Duodenal mucosa (tissue), 2 donors: ENCODE measurements at regions not wholly inside any gene's neighbourhood (a gene's known extent, or its start where the extent isn't known, plus 50 kb on each side); places are given as distances from the start of the nearest gene placed in this dataset.
"Not testable (repeated sequence)": the region's sequence is repeated elsewhere in the genome, so short reads cannot be mapped to it uniquely, and the experiment has no call there.

Experiments used
- H3K27ac ChIP-seq: one replicate; pipeline ENCODE4 v1.7.0; 2013; ENCODE audit warnings: low read depth, low read length
- H3K27me3 ChIP-seq, 2 donors: one replicate each; pipeline ENCODE4 v1.7.0; 2013; ENCODE audit warnings: low read length in 2 of 2, control low read depth in 1 of 2; ENCODE audit not compliant: insufficient read depth in 2 of 2, control insufficient read depth in 1 of 2
- H3K36me3 ChIP-seq, 2 donors: one replicate each; pipeline ENCODE4 v1.7.0; 2013; ENCODE audit warnings: low read length in 2 of 2, control low read depth in 1 of 2; ENCODE audit not compliant: insufficient read depth in 2 of 2, control insufficient read depth in 1 of 2
- H3K4me1 ChIP-seq, 2 donors: one replicate each; pipeline ENCODE4 v1.7.0; 2013; ENCODE audit warnings: low read length in 2 of 2, control low read depth in 1 of 2; ENCODE audit not compliant: insufficient read depth in 2 of 2, control insufficient read depth in 1 of 2
- H3K4me3 ChIP-seq, 2 donors: one replicate each; pipeline ENCODE4 v1.7.0; 2013; ENCODE audit warnings: low read length in 2 of 2, low read depth in 1 of 2
- H3K9ac ChIP-seq, 2 donors: one replicate each; pipeline ENCODE4 v1.7.0; 2013; ENCODE audit warnings: low read length in 2 of 2, low read depth in 1 of 2
- H3K9me3 ChIP-seq, 2 donors: one replicate each; pipeline ENCODE4 v1.7.0; 2013; ENCODE audit warnings: low read length in 2 of 2, control low read depth in 1 of 2; ENCODE audit not compliant: control insufficient read depth in 1 of 2

DNA sequence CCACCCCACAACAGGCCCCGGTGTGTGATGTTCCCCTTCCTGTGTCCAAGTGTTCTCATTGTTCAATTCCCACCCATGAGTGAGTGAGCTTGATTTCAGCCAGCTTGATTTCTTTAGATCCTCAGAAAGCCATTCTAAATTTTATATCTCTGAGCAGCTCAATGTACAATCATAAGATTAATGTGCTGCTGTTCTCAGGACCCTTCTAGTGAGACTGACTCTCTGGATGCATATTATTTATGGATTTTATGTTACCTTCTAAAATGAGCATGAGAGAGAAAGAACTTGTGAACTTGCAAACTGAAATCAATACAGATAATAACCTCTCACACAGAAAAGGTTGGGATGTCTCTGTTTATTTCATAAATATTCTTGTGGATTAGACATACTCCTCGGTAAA is 1133.5 kb upstream of the TMPRSS15 start:
- H3K27ac ChIP-seq = no peak overlapping the region
- H3K4me1 ChIP-seq = no peaks in the 10 kb centered on the region
- no peak overlapping the region for H3K9ac ChIP-seq
- H3K9me3 ChIP-seq = no peaks in the 10 kb centered on the region
- H3K4me3 ChIP-seq = no peak overlapping the region
- H3K36me3 ChIP-seq = no peaks in the 10 kb centered on the region
- H3K27me3 ChIP-seq = no peaks in the 10 kb centered on the region

DNA sequence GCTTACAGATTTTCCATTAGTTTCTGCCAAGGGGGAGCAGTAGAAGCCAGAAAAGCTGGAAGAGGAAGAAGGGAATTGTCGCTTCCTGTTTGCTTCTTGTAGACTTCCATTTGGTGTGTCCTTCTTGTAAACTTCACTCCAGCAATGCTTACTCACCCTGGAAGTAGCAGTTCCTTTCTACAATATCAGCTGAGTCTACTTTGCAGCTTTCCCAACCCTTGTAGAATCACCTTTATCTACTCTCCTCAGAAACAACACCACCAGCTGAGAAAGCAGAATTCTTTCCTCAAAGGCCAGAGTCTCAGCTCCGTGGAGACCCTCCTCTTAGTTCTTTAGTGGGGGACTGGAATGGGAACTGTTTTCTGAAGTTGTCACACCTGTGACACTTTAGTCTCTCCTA is 1136.7 kb upstream of the TMPRSS15 start:
- Histone ChIP-seq H3K27ac (no peak overlapping the region), H3K4me1 (no peaks in the 10 kb centered on the region), H3K27me3 (no peaks in the 10 kb centered on the region), H3K9ac (no peak overlapping the region), H3K4me3 (no peak overlapping the region), H3K9me3 (peaks cover 0 to 2% of the 10 kb centered on the region in 2 donors), H3K36me3 (no peaks in the 10 kb centered on the region)

DNA sequence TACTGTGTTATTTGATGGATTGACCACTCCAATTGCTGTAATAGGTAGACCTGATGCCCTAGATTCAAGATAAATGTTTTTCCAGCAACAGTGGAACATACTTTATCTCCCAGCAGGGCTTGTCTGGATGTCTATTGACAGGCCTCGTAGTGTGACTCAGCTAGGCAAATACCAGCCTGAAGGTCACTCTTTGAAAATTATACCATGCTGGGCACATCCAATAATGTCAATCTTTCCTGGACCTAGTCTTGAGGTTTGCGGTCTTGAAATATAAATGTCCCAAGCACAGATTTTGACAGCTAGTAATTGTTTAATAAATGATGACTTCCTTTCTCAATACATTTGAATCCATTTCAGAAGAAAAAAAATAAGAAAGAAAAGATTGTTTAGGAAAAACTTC is 1138.0 kb upstream of the TMPRSS15 start:
- no peaks in the 10 kb centered on the region for H3K36me3 ChIP-seq
- H3K4me3 ChIP-seq = no peak overlapping the region
- no peak overlapping the region for H3K27ac ChIP-seq
- peaks cover 2 to 7% of the 10 kb centered on the region in 2 donors for H3K9me3 ChIP-seq
- H3K9ac ChIP-seq = no peak overlapping the region
- H3K27me3 ChIP-seq = no peaks in the 10 kb centered on the region
- H3K4me1 ChIP-seq = no peaks in the 10 kb centered on the region

DNA sequence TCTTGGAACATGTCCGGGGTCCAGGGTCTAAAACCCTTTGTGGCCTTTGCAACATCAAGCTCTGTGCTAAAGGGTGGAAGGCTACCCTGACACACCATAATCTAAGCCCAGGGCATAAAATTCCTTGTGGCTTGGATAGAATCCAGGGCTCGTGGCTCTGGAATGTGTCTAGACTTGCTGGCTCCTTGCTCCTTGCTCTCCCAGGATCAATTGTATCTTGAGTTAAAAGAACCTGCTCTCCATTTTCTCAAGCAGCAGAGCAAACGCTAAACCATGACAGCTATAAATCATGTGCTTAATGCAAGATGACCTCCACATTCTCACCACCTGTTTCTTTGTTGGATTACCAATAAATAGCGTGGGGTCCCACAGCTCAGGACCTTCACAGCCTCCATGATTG is 1140.9 kb upstream of the TMPRSS15 start:
- H3K36me3 ChIP-seq, H3K27ac ChIP-seq, H3K9ac ChIP-seq, H3K27me3 ChIP-seq, H3K4me1 ChIP-seq, H3K4me3 ChIP-seq: not testable (repeated sequence)
- H3K9me3 ChIP-seq = peaks cover 2 to 10% of the 10 kb centered on the region in 2 donors

DNA sequence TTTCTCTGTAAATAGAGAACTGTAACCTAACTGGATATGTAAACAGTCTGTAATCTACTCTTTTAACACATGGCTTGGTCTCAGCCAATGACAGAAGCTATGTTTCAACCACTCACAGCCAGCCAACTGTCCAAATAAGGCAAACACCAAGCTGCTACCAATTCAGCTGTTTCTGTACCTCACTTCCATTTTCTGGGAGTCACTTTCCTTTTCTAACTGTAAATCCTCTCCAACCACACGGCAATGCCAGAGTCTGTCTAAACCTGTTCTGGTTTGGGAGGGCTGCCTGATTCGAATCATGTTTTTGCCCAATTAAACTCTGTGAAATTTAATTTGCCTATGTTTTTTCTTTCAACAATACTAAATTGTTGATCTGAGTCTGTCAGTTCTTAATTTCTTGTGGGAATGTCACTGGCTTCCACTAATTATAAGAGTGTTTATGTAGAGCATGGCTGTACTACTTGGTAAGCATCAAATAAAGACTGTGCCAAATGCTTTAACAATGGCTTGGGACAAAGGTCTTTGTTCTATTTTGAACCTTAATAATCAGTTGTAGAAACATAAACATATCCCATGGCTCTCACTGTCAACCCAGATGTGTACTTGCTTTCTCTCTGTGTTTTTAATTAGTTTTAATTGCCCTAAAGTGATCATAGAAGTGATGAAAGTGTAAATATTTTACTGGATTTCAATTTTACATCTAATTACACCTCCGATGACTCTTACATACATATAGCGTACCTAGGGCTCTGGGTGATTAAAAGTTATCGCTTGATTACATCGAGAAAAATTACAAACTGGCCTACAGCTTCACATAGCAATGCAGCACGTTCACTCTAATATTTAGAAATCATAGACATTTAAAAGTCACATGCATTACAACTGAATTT is 1144.6 kb upstream of the TMPRSS15 start:
- no peak overlapping the region for H3K27ac ChIP-seq
- no peaks in the 10 kb centered on the region for H3K27me3 ChIP-seq

DNA sequence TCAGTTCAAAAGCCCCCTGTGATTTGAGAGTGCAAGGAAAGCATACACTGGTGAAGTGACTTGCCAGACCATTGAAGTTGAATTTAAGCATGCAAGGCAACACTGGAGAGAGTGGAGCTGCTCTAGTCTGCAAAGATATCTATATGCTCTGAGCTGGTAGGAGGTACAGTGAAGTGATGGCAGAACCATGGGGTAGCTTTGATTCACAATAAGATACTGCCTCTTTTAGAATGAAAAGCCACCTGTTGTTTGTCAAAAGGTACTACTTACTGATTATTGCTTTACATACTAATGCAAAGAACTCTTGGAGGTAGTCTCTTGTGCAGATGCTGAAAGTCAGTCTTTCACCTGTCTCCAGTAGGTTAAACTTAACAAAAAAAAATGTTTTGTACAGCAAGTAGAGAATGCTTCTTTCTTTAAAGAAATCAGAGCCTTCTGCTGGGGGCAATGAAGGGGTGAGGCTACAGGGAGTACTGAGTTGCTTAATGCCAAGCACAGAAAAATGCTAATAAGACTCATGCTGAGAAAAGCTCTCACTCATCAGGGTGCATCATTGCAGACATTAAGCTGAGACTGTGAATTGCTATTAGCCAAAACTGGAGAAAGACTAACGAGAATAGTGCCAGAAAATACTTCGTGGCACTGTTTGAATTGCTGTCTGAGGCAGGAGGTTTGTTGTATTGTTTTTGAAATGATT is 1150.5 kb upstream of the TMPRSS15 start:
- H3K4me1 ChIP-seq = no peaks in the 10 kb centered on the region
- H3K27ac ChIP-seq = no peak overlapping the region
- H3K27me3 ChIP-seq = no peaks in the 10 kb centered on the region
- H3K4me3 ChIP-seq = no peak overlapping the region
- H3K9me3 ChIP-seq = peaks cover 0 to 6% of the 10 kb centered on the region in 2 donors
- no peaks in the 10 kb centered on the region for H3K36me3 ChIP-seq
- H3K9ac ChIP-seq = no peak overlapping the region

More for the DNA sequence above, 1144.6 kb upstream of the TMPRSS15 start:
- Histone ChIP-seq H3K36me3 (no peaks in the 10 kb centered on the region), H3K4me1 (no peaks in the 10 kb centered on the region), H3K9ac (no peak overlapping the region), H3K9me3 (peaks cover 2 to 16% of the 10 kb centered on the region in 2 donors), H3K4me3 (no peak overlapping the region)

DNA sequence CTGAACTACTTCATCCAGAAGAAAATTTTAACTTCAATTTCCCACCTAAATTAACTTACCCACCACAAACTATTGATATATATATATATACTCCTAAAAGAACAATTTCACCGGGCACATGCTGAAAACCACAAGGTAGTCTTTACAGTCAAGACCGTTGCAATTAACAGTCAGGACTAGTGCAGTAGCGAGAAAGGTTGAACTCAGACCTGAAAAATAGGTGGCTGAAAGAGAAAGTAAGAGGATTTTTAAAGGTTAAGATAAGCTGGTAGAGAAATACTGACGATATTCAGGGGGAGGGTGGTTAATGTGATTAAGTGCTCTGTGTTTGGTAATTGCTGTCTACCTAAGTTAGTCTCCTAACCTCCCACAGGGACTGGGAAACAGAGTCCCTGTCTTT is 1153.5 kb upstream of the TMPRSS15 start:
- H3K27ac ChIP-seq = no peak overlapping the region
- H3K27me3 ChIP-seq = no peaks in the 10 kb centered on the region
- no peaks in the 10 kb centered on the region for H3K4me1 ChIP-seq
- H3K9ac ChIP-seq = no peak overlapping the region
- H3K36me3 ChIP-seq = no peaks in the 10 kb centered on the region
- H3K4me3 ChIP-seq = no peak overlapping the region
- H3K9me3 ChIP-seq = peaks cover 0 to under 1% of the 10 kb centered on the region in 2 donors

DNA sequence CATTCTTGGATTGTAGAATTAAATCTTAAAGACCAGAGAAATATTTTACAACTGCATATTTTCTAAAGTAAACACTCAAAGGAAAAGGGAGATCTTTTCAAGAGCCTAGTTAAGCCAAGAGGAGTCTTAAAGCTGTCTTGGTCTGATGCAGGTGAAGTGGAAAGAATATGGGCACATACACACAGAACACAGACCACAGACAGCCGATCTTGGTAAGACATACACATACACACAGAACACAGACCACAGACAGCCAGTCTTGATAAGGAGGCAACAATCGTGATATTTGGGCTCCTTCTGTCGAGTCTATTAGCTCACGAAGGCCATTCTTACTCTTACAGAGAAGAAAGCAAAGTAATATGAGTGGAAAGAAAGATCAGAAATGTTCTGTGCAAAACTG is 1153.9 kb upstream of the TMPRSS15 start:
- Histone ChIP-seq H3K4me3 (no peak overlapping the region), H3K27me3 (no peaks in the 10 kb centered on the region), H3K4me1 (no peaks in the 10 kb centered on the region), H3K9me3 (no peaks in the 10 kb centered on the region), H3K9ac (no peak overlapping the region), H3K36me3 (no peaks in the 10 kb centered on the region), H3K27ac (no peak overlapping the region)

DNA sequence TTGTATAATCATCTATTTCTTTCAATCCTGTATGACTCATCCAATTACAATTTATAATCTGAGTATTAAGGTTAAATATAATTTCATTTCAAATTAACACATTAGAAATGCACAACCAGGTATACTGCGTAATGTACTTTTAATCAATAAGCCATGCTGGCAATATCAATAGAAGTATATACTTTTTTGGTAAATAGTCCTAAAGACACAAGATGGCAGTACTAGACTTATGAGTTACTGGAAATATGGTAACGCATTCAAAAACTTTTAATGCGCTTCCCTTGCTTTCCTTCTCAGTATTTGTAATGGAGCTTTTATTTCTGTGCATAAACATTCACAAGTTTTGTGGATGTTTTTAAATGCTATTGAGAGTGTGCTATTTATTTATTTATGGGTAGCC is 1162.0 kb upstream of the TMPRSS15 start:
- Histone ChIP-seq H3K4me1 (no peaks in the 10 kb centered on the region), H3K9me3 (peaks cover 0 to 2% of the 10 kb centered on the region in 2 donors), H3K36me3 (no peaks in the 10 kb centered on the region), H3K9ac (no peak overlapping the region), H3K27ac (no peak overlapping the region), H3K4me3 (no peak overlapping the region), H3K27me3 (no peaks in the 10 kb centered on the region)

DNA sequence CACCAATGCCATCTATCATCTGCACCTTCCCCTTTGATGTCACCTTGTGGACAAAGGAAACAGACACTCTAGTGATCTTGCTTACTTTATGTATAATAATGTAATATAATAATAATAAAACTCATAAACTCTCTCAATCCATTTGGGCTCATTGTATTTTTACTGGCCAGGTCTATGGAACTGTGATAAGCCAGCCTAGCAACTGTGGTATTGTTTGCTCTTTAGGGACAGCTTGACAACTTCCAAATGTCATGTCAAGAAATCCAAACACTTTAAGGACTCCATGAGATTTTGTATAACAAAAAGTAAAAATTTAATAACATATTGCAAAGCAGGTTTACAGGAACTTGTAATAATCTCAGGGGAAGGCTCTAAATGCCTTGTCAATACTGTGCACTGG is 1163.4 kb upstream of the TMPRSS15 start:
- H3K9ac ChIP-seq = no peak overlapping the region
- H3K27ac ChIP-seq = no peak overlapping the region
- H3K4me1 ChIP-seq = no peaks in the 10 kb centered on the region
- peaks cover 0 to 2% of the 10 kb centered on the region in 2 donors for H3K9me3 ChIP-seq
- H3K36me3 ChIP-seq = no peaks in the 10 kb centered on the region
- no peaks in the 10 kb centered on the region for H3K27me3 ChIP-seq
- H3K4me3 ChIP-seq = no peak overlapping the region
